Natural killer cell (primary cell): ENCODE measurements at regions not wholly inside any gene's neighbourhood (a gene's known extent, or its start where the extent isn't known, plus 50 kb on each side); places are given as distances from the start of the nearest gene placed in this dataset.

ENCODE experiments used
- ATAC-seq, 3 donors: fragments of 150-1000 bp in 2 of 3; fragments of 200-7000 bp in 1 of 3; cut with Tn5 transposase; 1 replicate in 1 of 3; 2 replicates in 2 of 3; pipeline ENCODE4 v1.10.0; 2021; ENCODE audit warnings: mild to moderate bottlenecking in 2 of 3, moderate library complexity in 2 of 3
- DNase-seq, 2 donors: peaks; one replicate each; pipeline versions ENCODE4 v3.0.0 to v3.0.0-alpha.2; 2013 to 2021; ENCODE audit warnings: mixed read lengths in 1 of 2
- H3K27ac ChIP-seq: one replicate; pipeline ENCODE4 v1.5.1; 2013; ENCODE audit warnings: mild to moderate bottlenecking, low read length
- H3K27me3 ChIP-seq: one replicate; pipeline ENCODE4 v1.6.1; 2013; ENCODE audit warnings: low read length; ENCODE audit not compliant: control insufficient read depth, insufficient read depth
- H3K36me3 ChIP-seq: one replicate; pipeline ENCODE4 v1.6.1; 2013; ENCODE audit warnings: low read length; ENCODE audit not compliant: control insufficient read depth, insufficient read depth
- H3K4me1 ChIP-seq: one replicate; pipeline ENCODE4 v1.6.1; 2013; ENCODE audit warnings: low read length; ENCODE audit not compliant: control insufficient read depth, insufficient read depth
- H3K4me3 ChIP-seq: one replicate; pipeline ENCODE4 v1.5.1; 2013; ENCODE audit warnings: low read length
- H3K9me3 ChIP-seq: one replicate; pipeline ENCODE4 v1.6.1; 2013; ENCODE audit warnings: low read length; ENCODE audit not compliant: control insufficient read depth, insufficient read depth
- H3K27ac Mint-ChIP-seq, 2 donors: one replicate each; pipeline ENCODE4 v1.8.0; 2022; ENCODE audit warnings: mild to moderate bottlenecking in 2 of 2, mixed read lengths in 2 of 2, moderate library complexity in 1 of 2
- H3K27me3 Mint-ChIP-seq, 2 donors: one replicate each; pipeline ENCODE4 v1.8.0; 2022; ENCODE audit warnings: low read depth in 2 of 2, mixed read lengths in 2 of 2
- H3K36me3 Mint-ChIP-seq: one replicate; pipeline ENCODE4 v1.8.0; 2022; ENCODE audit warnings: mixed read lengths
- H3K4me1 Mint-ChIP-seq, 2 donors: one replicate each; pipeline ENCODE4 v1.8.0; 2022; ENCODE audit warnings: mixed read lengths in 2 of 2
- H3K4me3 Mint-ChIP-seq: one replicate; pipeline ENCODE4 v1.8.0; 2022; ENCODE audit warnings: mild to moderate bottlenecking, moderate library complexity, mixed read lengths
- H3K9me3 Mint-ChIP-seq, 2 donors: one replicate each; pipeline ENCODE4 v1.8.0; 2022; ENCODE audit warnings: mixed read lengths in 2 of 2
- CTCF ChIP-seq: fragments of 200-600 bp; IDR thresholded peaks from one replicate; pipeline ENCODE4 v1.8.0; 2022; ENCODE audit warnings: antibody characterized with exemption
- WGBS: methylation state at CpG from one replicate; pipeline ENCODE4 v1.1.7; 2013; ENCODE audit warnings: missing lambda C conversion rate; ENCODE audit not compliant: insufficient coverage; 5-methylcytosine and 5-hydroxymethylcytosine counted together
- intact Hi-C: fragments of 100-400 bp; cut with micrococcal nuclease; formaldehyde crosslinking; loops from one replicate; pipeline ENCODE4 v1.14.2; 2022

GRCh38 chr7:114822844-114823243, 99.0 kb upstream of the MDFIC start:
- Mint-ChIP-seq H3K36me3 (peaks cover 8% of the 10 kb centered on the region), H3K27ac (no peak overlapping the region), H3K27me3 (no peaks in the 10 kb centered on the region), H3K4me1 (no peaks in the 10 kb centered on the region), H3K4me3 (no peak overlapping the region), H3K9me3 (peaks cover 3 to 10% of the 10 kb centered on the region in 2 donors)
- no peaks in the 10 kb centered on the region for H3K9me3 ChIP-seq
- no peaks in the 10 kb centered on the region for H3K36me3 ChIP-seq
- H3K27me3 ChIP-seq: no peaks in the 10 kb centered on the region
- DNase-seq (no peak), ATAC-seq (no peak)
- 100% methylated on average over 2 of the region's 2 CpGs for WGBS
- intact Hi-C loops: no loop called here
- TF ChIP-seq CTCF: no peak
- no peaks in the 10 kb centered on the region for H3K4me1 ChIP-seq
- no peak overlapping the region for H3K4me3 ChIP-seq
- H3K27ac ChIP-seq: no peak overlapping the region

- 94% methylated on average over 1 of the region's 1 CpG for WGBS
- intact Hi-C loops: no loop called here
- H3K27me3 ChIP-seq: no peaks in the 10 kb centered on the region
- no peak overlapping the region for H3K4me3 ChIP-seq
- H3K4me1 ChIP-seq: no peaks in the 10 kb centered on the region
- H3K9me3 ChIP-seq: no peaks in the 10 kb centered on the region
- peaks cover 8% of the 10 kb centered on the region for H3K36me3 Mint-ChIP-seq
- TF ChIP-seq CTCF: no peak
- H3K36me3 ChIP-seq: no peaks in the 10 kb centered on the region
- no peak for ATAC-seq
- H3K27ac ChIP-seq: no peak overlapping the region
- H3K4me1 Mint-ChIP-seq: no peaks in the 10 kb centered on the region
- DNase-seq: no peak
- no peaks in the 10 kb centered on the region for H3K27me3 Mint-ChIP-seq
- H3K4me3 Mint-ChIP-seq: no peak overlapping the region
- H3K9me3 Mint-ChIP-seq: peaks cover 6 to 10% of the 10 kb centered on the region in 2 donors
- no peak overlapping the region for H3K27ac Mint-ChIP-seq
Observed at GRCh38 chr7:114823290-114823689, 98.6 kb upstream of the MDFIC start.

GRCh38 chr7:114825423-114825951, 96.4 kb upstream of the MDFIC start:
- DNase-seq (peak in 1 of 2 donors; percentile 26), ATAC-seq (no peak)
- intact Hi-C loops: no loop called here
- Histone ChIP-seq H3K4me3 (no peak overlapping the region), H3K27me3 (no peaks in the 10 kb centered on the region), H3K36me3 (no peaks in the 10 kb centered on the region), H3K4me1 (no peaks in the 10 kb centered on the region), H3K9me3 (no peaks in the 10 kb centered on the region), H3K27ac (no peak overlapping the region)
- peaks cover 8% of the 10 kb centered on the region for H3K36me3 Mint-ChIP-seq
- TF ChIP-seq CTCF: no peak
- H3K27ac Mint-ChIP-seq: no peak overlapping the region
- no peaks in the 10 kb centered on the region for H3K27me3 Mint-ChIP-seq
- no peaks in the 10 kb centered on the region for H3K4me1 Mint-ChIP-seq
- WGBS: 21% methylated on average over 2 of the region's 3 CpGs
- no peak overlapping the region for H3K4me3 Mint-ChIP-seq
- H3K9me3 Mint-ChIP-seq: peaks cover 6 to 10% of the 10 kb centered on the region in 2 donors

GRCh38 chr7:114830952-114831351, 90.9 kb upstream of the MDFIC start:
- no peaks in the 10 kb centered on the region for H3K36me3 ChIP-seq
- Mint-ChIP-seq H3K9me3 (peaks cover 4 to 7% of the 10 kb centered on the region in 2 donors), H3K27me3 (no peaks in the 10 kb centered on the region), H3K4me1 (no peaks in the 10 kb centered on the region), H3K4me3 (no peak overlapping the region), H3K36me3 (peaks cover 4% of the 10 kb centered on the region), H3K27ac (no peak overlapping the region)
- DNase-seq (no peak), ATAC-seq (no peak)
- intact Hi-C loops: no loop called here
- TF ChIP-seq CTCF: no peak
- H3K4me1 ChIP-seq: no peaks in the 10 kb centered on the region
- H3K4me3 ChIP-seq: no peak overlapping the region
- H3K9me3 ChIP-seq: no peaks in the 10 kb centered on the region
- no peaks in the 10 kb centered on the region for H3K27me3 ChIP-seq
- 85% methylated on average over 2 of the region's 4 CpGs for WGBS
- no peak overlapping the region for H3K27ac ChIP-seq
